H4 (cell line): ENCODE measurements at regions not wholly inside any gene's neighbourhood (a gene's known extent, or its start where the extent isn't known, plus 50 kb on each side); places are given as distances from the start of the nearest gene placed in this dataset.
"Not testable (repeated sequence)": the region's sequence is repeated elsewhere in the genome, so short reads cannot be mapped to it uniquely, and the experiment has no call there.

Source experiments
- DNase-seq: peaks from one replicate; pipeline ENCODE4 v3.0.0-alpha.2; 2015; ENCODE audit warnings: low spot score

- DNase-seq: not testable (repeated sequence)
Measured at GRCh38 chr2:63739180-63739579, 102.5 kb upstream of the UGP2 start.

GRCh38 chr2:63740020-63740419, 101.7 kb upstream of the UGP2 start:
- DNase-seq: no peak

- no peak for DNase-seq
Measured at GRCh38 chr2:63740943-63741342, 100.8 kb upstream of the UGP2 start.

GRCh38 chr2:63741884-63742579, 99.7 kb upstream of the UGP2 start:
- DNase-seq: no peak

- DNase-seq: no peak
Measured at GRCh38 chr2:63742580-63742976, 99.1 kb upstream of the UGP2 start.

- DNase-seq: no peak
Measured at GRCh38 chr2:63743170-63743981, 98.3 kb upstream of the UGP2 start.

- no peak for DNase-seq
Measured at GRCh38 chr2:63743982-63744966, 97.4 kb upstream of the UGP2 start.

GRCh38 chr2:63746548-63746947, 95.1 kb upstream of the UGP2 start:
- not testable (repeated sequence) for DNase-seq

GRCh38 chr2:63751901-63752300, 89.8 kb upstream of the UGP2 start:
- no peak for DNase-seq

GRCh38 chr2:63755216-63755615, 86.5 kb upstream of the UGP2 start:
- no peak for DNase-seq

GRCh38 chr2:63755965-63756364, 85.7 kb upstream of the UGP2 start:
- no peak for DNase-seq

GRCh38 chr2:63763391-63763941, 78.2 kb upstream of the UGP2 start:
- no peak for DNase-seq

- DNase-seq: no peak
Measured at GRCh38 chr2:63764630-63765029, 77.1 kb upstream of the UGP2 start.

GRCh38 chr2:63765117-63765516, 76.6 kb upstream of the UGP2 start:
- no peak for DNase-seq

GRCh38 chr2:63767307-63767706, 74.4 kb upstream of the UGP2 start:
- no peak for DNase-seq

- no peak for DNase-seq
Measured at GRCh38 chr2:63768051-63768450, 73.6 kb upstream of the UGP2 start.

- DNase-seq: no peak
Measured at GRCh38 chr2:63769915-63770314, 71.8 kb upstream of the UGP2 start.

- no peak for DNase-seq
Measured at GRCh38 chr2:63772061-63772460, 69.6 kb upstream of the UGP2 start.

GRCh38 chr2:63775191-63775590, 66.5 kb upstream of the UGP2 start:
- no peak for DNase-seq

GRCh38 chr2:63776382-63776781, 65.3 kb upstream of the UGP2 start:
- DNase-seq: no peak

- no peak for DNase-seq
Measured at GRCh38 chr2:63777816-63778215, 63.9 kb upstream of the UGP2 start.

- DNase-seq: no peak
Measured at GRCh38 chr2:63778391-63778790, 63.3 kb upstream of the UGP2 start.
